Vagina (tissue), 2 donors: ENCODE measurements at regions not wholly inside any gene's neighbourhood (a gene's known extent, or its start where the extent isn't known, plus 50 kb on each side); places are given as distances from the start of the nearest gene placed in this dataset.
"Not testable (repeated sequence)": the region's sequence is repeated elsewhere in the genome, so short reads cannot be mapped to it uniquely, and the experiment has no call there.

ENCODE experiments used
- DNase-seq, 2 donors: peaks; one replicate each; pipeline ENCODE4 v3.0.0-alpha.2; 2017; ENCODE audit errors: extremely low spot score in 2 of 2
- H3K27ac ChIP-seq: fragments of 200-600 bp; sonication (generic); one replicate; pipeline ENCODE4 v1.5.1; 2019
- H3K27me3 ChIP-seq: fragments of 200-600 bp; sonication (generic); one replicate; pipeline ENCODE4 v1.5.1; 2019
- H3K36me3 ChIP-seq, 2 donors: fragments of 200-600 bp; sonication (generic); one replicate each; pipeline ENCODE4 v1.5.1; 2017 to 2019
- H3K4me1 ChIP-seq: fragments of 200-600 bp; sonication (generic); one replicate; pipeline ENCODE4 v1.5.1; 2019
- H3K4me3 ChIP-seq, 2 donors: fragments of 200-600 bp; sonication (generic); 1 replicate in 1 of 2; 2 replicates in 1 of 2; pipeline ENCODE4 v1.5.1; 2016 to 2019
- H3K9me3 ChIP-seq: fragments of 200-600 bp; sonication (generic); one replicate; pipeline ENCODE4 v1.5.1; 2019
- POLR2A ChIP-seq, 2 donors: fragments of 450-650 bp; IDR thresholded peaks; one replicate each; pipeline ENCODE4 v1.6.1; 2017; ENCODE audit warnings: antibody characterized with exemption in 2 of 2, mild to moderate bottlenecking in 2 of 2, moderate library complexity in 2 of 2
- POLR2AphosphoS5 ChIP-seq, 2 donors: sonication (generic); formaldehyde crosslinking; IDR thresholded peaks; one replicate each; pipeline ENCODE4 v1.9.0; 2017; ENCODE audit warnings: antibody characterized with exemption in 2 of 2, mild to moderate bottlenecking in 2 of 2, low read depth in 1 of 2; ENCODE audit not compliant: insufficient read depth in 1 of 2
- intact Hi-C: fragments of 100-400 bp; cut with DNase I; formaldehyde crosslinking; loops from one replicate; pipeline ENCODE4 v1.15.1; 2023
- TF ChIP-seq, protein P1 (sequence below), 3 experiments: fragments of 450-650 bp in 2 of 3; fragments of 200-600 bp in 1 of 3; sonication (generic) in 1 of 3; IDR thresholded peaks; one replicate each; pipeline ENCODE4 v1.5.1; 2017 to 2019; ENCODE audit warnings: antibody characterized with exemption in 3 of 3, mild to moderate bottlenecking in 2 of 3, moderate library complexity in 2 of 3

DNA sequence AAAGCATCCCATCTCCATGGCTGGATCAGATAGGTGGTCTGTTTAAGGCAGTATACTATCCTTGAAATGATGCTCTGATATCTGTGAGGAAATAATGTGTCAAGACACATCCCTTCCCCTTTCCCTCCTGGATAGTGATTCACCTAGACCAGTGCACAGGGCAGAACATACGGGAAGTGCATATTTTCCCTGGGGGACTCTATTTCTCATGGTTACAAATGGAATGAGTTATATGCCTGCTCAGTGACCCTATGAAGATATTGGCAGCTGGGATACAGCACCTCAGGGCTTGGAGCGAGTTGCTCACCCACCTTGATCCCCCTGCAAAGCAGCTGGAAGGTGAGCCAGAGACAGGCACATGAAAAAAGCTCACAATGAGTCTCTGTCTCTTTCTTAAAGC is 67.5 kb upstream of the PRL start:
- H3K27me3 ChIP-seq = no peaks in the 10 kb centered on the region
- no peak for DNase-seq
- intact Hi-C loops = no loop called here
- H3K9me3 ChIP-seq = no peaks in the 10 kb centered on the region
- H3K4me1 ChIP-seq = peaks cover 38% of the 10 kb centered on the region
- no peaks in the 10 kb centered on the region for H3K36me3 ChIP-seq
- H3K27ac ChIP-seq = no peak overlapping the region
- H3K4me3 ChIP-seq = no peak overlapping the region
- TF ChIP-seq POLR2AphosphoS5 (IDR thresholded peaks at IDR 0.05; ENCODE audit: insufficient read depth in 1 of 2, low read depth in 1 of 2) (no peak), POLR2A (IDR thresholded peaks at IDR 0.05) (no peak)
- TF ChIP-seq, protein P1, sequence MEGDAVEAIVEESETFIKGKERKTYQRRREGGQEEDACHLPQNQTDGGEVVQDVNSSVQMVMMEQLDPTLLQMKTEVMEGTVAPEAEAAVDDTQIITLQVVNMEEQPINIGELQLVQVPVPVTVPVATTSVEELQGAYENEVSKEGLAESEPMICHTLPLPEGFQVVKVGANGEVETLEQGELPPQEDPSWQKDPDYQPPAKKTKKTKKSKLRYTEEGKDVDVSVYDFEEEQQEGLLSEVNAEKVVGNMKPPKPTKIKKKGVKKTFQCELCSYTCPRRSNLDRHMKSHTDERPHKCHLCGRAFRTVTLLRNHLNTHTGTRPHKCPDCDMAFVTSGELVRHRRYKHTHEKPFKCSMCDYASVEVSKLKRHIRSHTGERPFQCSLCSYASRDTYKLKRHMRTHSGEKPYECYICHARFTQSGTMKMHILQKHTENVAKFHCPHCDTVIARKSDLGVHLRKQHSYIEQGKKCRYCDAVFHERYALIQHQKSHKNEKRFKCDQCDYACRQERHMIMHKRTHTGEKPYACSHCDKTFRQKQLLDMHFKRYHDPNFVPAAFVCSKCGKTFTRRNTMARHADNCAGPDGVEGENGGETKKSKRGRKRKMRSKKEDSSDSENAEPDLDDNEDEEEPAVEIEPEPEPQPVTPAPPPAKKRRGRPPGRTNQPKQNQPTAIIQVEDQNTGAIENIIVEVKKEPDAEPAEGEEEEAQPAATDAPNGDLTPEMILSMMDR (IDR thresholded peaks at IDR 0.05) = no peak

DNA sequence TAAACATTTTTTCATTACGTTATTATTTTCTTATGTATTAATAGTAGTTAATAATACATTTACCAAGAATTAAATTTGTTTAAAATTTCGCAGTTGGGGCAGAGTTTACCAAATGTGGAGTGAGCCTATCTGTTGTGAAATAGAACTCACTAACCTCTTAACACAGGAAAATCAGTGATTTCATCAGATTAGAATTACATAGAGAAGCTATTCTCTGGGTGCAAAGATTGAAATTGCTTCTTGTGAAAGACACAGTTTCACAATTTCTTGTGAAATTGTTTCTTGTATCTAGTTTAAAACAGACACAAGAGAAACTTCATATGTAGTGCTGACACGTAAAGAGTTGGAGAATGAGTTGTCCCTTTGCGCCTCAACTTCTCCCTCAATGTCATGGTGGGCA is 69.4 kb upstream of the PRL start:
- Histone ChIP-seq H3K4me1 (peaks cover 38% of the 10 kb centered on the region), H3K4me3 (no peak overlapping the region), H3K27ac (no peak overlapping the region), H3K36me3 (no peaks in the 10 kb centered on the region), H3K27me3 (no peaks in the 10 kb centered on the region), H3K9me3 (no peaks in the 10 kb centered on the region)
- DNase-seq = no peak
- TF ChIP-seq POLR2AphosphoS5 (IDR thresholded peaks at IDR 0.05; ENCODE audit: insufficient read depth in 1 of 2, low read depth in 1 of 2) (no peak), POLR2A (IDR thresholded peaks at IDR 0.05) (no peak)
- TF ChIP-seq, protein P1 (IDR thresholded peaks at IDR 0.05) = no peak
- intact Hi-C loops = no loop called here

GRCh38 chr6:22367346-22367745 is 70.5 kb upstream of the PRL start:
- intact Hi-C loops = no loop called here
- H3K9me3 ChIP-seq = no peaks in the 10 kb centered on the region
- TF ChIP-seq POLR2AphosphoS5 (IDR thresholded peaks at IDR 0.05; ENCODE audit: insufficient read depth in 1 of 2, low read depth in 1 of 2) (no peak), POLR2A (IDR thresholded peaks at IDR 0.05) (no peak)
- TF ChIP-seq, protein P1 (IDR thresholded peaks at IDR 0.05) = no peak
- DNase-seq = no peak
- H3K27me3 ChIP-seq = no peaks in the 10 kb centered on the region
- H3K4me3 ChIP-seq = no peak overlapping the region
- H3K4me1 ChIP-seq = peaks cover 35% of the 10 kb centered on the region
- H3K27ac ChIP-seq = no peak overlapping the region
- no peaks in the 10 kb centered on the region for H3K36me3 ChIP-seq

DNA sequence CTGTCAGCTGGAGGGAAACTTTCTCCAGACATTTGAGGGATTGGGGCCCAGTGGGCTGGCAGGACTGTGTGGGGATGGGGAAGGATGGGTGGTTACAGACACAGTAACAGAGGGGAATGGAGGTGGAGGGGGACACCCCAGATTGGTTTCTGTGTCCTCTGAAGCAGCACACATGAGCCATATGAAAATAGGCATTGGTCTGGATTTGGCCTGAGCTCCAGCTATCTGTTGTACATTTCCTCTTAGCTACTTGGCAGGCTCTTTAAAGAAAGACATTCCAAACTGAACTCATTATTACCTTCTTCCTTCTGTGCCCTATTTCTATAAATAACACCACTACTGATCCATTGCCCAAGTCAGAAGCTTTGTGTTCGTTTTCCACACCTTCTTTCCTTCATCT is 72.0 kb upstream of the PRL start:
- intact Hi-C loops = no loop called here
- Histone ChIP-seq H3K4me1 (peaks cover 21% of the 10 kb centered on the region), H3K27me3 (no peaks in the 10 kb centered on the region), H3K36me3 (no peaks in the 10 kb centered on the region), H3K4me3 (no peak overlapping the region), H3K27ac (no peak overlapping the region), H3K9me3 (no peaks in the 10 kb centered on the region)
- DNase-seq = no peak
- no peak for TF ChIP-seq POLR2AphosphoS5 (IDR thresholded peaks at IDR 0.05; ENCODE audit: insufficient read depth in 1 of 2, low read depth in 1 of 2)
- TF ChIP-seq POLR2A (IDR thresholded peaks at IDR 0.05) = no peak
- TF ChIP-seq, protein P1 (IDR thresholded peaks at IDR 0.05) = no peak

- H3K4me3 ChIP-seq = no peak overlapping the region
- H3K27ac ChIP-seq = no peak overlapping the region
- intact Hi-C loops = no loop called here
- H3K27me3 ChIP-seq = no peaks in the 10 kb centered on the region
- H3K9me3 ChIP-seq = no peaks in the 10 kb centered on the region
- H3K4me1 ChIP-seq = no peaks in the 10 kb centered on the region
- no peak for DNase-seq
- TF ChIP-seq POLR2A (IDR thresholded peaks at IDR 0.05) = no peak
- TF ChIP-seq, protein P1 (IDR thresholded peaks at IDR 0.05) = no peak
- no peak for TF ChIP-seq POLR2AphosphoS5 (IDR thresholded peaks at IDR 0.05; ENCODE audit: insufficient read depth in 1 of 2, low read depth in 1 of 2)
- H3K36me3 ChIP-seq = no peaks in the 10 kb centered on the region
Measured at GRCh38 chr6:22372922-22373321, 76.1 kb upstream of the PRL start.

DNA sequence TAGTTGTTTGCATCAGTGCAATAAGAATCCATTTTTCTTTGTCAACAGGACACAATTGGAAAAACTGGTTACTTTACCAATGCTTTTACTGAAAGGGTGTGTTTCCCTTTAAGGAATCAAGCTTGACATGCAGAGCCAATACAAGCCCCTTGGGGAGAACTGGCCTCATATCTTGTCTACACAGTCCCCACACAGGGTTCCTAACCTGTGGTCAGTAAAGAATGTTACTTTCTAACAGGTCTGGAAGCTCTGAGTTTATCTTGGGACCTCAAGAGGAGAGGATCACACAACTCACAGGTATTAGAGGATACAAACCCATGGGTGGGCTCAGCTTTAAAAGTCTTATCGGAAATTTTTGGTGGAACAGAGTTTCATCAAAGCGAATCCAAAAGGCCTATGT is 78.1 kb upstream of the PRL start:
- H3K9me3 ChIP-seq, H3K36me3 ChIP-seq, H3K4me3 ChIP-seq, intact Hi-C loops, DNase-seq, H3K27me3 ChIP-seq, H3K4me1 ChIP-seq, H3K27ac ChIP-seq: not testable (repeated sequence)

DNA sequence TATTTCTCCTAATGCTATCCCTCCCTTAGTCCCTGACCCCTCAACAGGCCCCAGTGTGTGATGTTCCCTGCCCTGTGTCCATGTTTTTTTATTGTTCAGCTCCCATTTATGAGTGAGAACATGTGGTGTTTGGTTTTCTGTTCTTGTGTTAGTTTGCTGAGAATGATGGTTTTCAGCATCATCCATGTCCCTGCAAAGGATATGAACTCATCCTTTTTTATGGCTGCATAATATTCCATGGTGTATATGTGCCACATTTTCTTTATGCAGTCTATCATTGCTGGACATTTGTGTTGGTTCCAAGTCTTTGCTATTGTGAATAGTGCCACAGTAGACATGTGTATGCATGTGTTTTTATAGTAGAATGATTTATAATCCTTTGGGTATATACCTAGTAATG is 79.5 kb upstream of the PRL start:
- H3K4me1 ChIP-seq, H3K27me3 ChIP-seq, H3K4me3 ChIP-seq, DNase-seq, H3K9me3 ChIP-seq, H3K36me3 ChIP-seq, intact Hi-C loops, H3K27ac ChIP-seq: not testable (repeated sequence)

- H3K36me3 ChIP-seq, DNase-seq, H3K27me3 ChIP-seq, H3K9me3 ChIP-seq, intact Hi-C loops, H3K4me1 ChIP-seq, H3K27ac ChIP-seq, H3K4me3 ChIP-seq: not testable (repeated sequence)
Measured at GRCh38 chr6:22378536-22378935, 81.7 kb upstream of the PRL start.
